HG03439 (cell line): ENCODE measurements at regions not wholly inside any gene's neighbourhood (a gene's known extent, or its start where the extent isn't known, plus 50 kb on each side); places are given as distances from the start of the nearest gene placed in this dataset.
"Not testable (repeated sequence)": the region's sequence is repeated elsewhere in the genome, so short reads cannot be mapped to it uniquely, and the experiment has no call there.

Source experiments
- ATAC-seq: cut with Tn5 transposase; IDR thresholded peaks from one replicate; pipeline ENCODE4 v1.9.1; 2021; ENCODE audit warnings: mild to moderate bottlenecking, moderate library complexity; ENCODE audit not compliant: unreplicated experiment

DNA sequence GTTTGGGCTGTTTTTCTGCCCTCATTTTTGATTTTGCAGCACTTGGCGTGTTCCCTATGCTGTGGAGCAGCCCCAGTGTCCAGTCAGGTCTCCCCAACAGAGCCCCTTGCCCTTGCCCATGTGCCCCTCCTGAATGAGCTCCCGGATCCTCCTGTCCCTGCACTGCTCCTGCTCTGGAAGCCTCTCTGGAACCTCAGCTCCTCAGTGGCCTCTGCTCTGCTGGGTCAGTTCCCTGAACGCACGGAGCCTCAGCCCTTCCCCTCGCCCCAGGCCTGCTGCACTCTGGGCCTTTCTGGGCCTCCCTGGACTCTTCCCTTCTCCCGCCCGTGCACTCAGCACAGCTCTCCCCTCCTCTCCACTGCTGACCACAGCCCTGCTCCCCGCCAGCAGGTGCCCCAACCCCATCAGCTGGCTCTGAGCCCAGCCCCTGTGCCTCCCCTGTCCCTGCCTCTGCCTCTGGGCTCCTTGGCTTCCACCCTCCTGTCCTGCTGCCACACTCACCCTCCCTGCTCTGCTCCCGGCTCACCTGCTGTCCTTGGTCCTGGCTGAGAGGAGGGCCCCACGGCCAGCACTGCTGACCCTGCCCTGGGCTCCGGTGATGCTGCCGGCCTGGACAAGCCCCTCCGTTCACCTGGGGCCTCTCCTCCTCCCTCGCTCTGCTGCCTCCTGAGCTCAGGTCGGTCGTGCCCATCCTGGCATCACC is 220.6 kb downstream of the TMEM121 start:
- not testable (repeated sequence) for ATAC-seq

DNA sequence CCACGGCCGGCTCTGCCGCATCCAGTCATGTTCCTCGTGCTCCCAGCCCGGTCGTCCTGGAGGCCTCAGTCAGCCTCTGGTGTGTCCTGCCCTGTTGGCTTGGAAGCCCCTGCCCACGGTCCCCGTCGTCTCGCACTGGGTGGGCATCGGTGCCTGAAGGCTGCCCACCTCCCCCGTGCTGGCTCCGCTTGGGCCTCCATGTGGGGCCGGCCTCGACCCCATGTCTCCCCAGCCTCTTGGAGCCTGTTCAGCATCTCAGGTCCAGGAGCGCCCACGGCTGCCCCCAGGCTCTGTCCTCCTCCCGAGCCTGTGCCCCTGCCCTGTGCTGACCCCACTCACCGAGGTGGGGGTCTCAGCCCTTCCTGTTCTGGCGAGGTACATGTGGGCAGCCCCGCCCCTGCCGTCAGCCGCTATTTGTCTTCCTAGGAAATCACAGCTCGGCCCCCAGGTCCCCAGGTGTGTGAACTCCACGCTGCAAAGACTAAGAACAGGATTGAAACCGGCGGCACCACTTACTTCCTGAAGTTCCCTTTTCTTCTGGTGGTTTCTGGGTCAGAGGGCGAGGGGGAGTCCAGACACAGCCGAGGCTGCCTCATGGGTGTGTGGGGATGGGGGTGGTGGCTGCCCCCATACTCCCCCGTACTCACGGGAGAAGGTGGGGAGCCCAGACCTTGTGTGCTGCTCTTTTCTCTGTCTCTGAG is 221.3 kb downstream of the TMEM121 start:
- not testable (repeated sequence) for ATAC-seq

DNA sequence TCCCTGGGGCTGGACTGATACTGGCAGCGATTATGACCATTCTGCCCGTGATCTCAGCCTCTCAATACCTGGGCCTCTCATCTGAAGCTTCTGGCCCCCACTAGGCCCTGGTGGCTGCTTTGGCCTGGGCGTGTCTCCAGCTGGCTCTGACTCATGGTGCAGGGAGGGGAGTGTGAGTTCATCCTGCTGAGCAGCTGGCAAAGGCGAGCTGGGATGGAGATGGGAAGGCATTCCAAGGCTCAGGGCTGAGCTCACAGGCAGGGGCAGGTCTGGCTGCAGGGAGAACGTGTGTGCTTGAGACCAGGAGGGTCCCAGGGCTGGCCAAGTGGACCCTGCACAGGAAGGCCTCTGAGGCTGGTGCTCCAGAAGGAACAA is 221.8 kb downstream of the TMEM121 start:
- ATAC-seq, result no peak

DNA sequence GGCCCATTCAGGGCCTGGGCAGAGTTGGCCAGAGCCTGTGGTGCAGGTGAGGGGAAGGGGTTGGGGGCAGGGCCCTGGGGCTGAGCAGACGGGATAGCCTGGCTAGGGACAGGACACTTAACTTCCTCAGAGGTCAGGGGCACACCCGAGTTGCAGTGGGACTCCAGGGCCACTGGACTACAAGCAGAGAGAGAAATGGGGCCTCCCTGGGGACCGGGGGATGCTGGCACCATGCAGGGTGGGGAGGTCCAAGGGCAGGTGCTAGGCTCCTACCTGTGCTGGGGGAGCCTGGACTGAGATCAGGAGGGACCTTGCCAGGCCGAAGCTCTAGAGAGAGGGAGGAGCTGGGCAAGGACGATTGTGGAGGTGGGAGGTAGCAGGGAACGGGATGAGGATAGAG is 222.3 kb downstream of the TMEM121 start:
- ATAC-seq, result not testable (repeated sequence)

DNA sequence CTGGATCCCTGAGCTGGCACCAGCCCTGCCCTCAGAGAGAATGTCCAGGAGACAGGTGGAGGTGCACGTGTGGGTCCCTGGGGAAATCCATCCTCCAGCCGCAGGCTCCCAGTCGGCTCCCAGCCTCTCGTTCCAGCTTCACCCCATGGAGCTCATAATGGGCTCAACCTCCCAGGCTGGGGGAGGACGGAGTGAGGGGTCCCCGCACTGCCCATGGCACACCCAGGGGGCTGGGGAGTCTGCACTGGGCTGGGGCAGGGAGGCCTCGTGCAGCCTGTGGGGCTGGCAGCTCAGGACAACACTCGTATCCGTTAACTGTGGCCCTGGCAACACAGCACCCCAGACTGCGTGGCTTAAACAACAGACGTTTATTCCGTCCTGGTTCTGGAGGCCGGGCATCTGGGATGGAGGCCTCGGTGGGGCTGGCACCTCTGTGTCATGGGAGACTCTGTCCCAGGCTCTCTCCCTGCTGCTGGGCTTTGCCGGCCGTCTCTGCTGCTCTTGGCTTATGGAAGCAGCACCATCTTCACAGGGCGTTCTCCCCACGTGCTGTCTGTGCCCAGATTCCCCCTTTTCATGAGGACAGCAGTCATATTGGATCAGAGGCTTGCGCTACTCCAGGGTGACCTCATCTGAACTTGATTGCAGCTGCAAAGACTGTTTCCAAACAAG is 223.6 kb downstream of the TMEM121 start:
- not testable (repeated sequence) for ATAC-seq

DNA sequence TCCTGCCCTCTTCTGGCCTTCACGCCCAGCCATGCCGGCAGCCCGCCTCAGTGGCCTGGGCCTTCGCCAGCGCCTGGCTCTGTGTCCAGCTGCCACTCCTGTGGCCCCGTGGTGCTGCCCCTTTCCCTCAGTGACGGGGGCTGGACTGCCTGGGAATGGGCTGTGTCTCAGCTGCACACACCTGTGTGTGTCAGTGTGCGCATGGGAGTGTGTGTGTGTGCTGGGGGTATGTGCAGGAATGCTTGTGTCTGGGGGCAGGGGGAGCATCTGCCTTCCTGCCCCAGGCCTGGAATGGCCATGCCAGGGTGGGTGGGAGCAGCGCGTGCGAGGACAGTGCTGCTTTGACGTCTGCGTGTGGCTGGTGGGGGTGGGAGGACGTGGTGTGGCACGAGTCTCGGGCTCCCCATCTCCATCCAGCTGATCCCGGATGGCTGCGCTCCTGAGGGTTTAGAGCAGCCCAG is 224.9 kb downstream of the TMEM121 start:
- ATAC-seq, result not testable (repeated sequence)

DNA sequence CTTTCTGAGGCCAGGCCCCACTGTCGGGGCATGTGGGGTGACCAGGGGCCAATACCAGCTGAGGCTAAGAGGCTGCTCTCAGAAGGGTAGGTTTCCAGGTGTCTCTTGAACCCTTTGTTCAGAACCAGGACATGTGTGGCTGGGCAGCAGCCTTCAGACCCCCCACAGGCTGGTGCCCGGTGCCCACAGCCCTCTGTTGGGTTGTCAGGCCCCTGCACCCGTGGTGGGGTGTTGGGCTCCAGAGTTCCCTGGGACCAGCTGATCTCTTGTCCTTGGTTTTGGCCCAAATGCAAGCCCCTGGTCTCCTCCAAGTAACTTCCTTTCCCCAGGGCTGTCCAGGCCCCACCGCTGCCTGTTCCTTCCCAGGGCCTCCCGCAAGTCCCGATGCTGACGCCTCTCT is 226.0 kb downstream of the TMEM121 start:
- ATAC-seq, result not testable (repeated sequence)

DNA sequence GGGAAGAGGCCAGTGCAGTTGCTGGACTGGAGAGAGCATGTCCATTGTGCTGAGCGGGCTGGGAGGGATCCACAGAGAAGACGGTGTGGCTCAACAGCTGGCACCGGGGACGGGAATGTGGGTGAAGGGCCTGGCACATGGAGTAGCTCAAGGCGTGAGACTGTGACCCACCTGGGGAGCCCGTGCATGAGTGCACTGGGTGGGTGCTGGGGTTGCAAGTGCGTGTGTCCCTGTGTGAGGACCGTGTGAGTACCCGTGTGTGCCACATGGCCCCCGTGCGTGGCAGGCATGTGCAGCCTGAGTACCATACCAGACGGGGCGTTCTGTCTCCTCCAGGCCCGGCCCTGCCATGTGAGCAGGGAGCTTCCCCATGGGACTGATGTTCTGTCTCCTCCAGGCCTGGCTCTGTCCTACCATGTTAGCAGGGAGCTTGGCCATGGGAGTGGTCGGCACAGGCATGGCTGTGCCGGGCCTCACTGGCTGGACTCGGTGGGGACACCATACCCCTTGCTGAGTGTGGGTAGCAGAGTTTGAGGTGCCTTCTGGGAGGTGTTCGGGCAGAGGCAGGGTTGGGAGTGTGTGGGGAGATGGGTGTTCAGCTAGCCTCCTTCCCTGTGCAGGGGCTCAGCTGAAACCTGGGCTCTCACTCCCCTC is 234.4 kb downstream of the TMEM121 start:
- no peak for ATAC-seq

DNA sequence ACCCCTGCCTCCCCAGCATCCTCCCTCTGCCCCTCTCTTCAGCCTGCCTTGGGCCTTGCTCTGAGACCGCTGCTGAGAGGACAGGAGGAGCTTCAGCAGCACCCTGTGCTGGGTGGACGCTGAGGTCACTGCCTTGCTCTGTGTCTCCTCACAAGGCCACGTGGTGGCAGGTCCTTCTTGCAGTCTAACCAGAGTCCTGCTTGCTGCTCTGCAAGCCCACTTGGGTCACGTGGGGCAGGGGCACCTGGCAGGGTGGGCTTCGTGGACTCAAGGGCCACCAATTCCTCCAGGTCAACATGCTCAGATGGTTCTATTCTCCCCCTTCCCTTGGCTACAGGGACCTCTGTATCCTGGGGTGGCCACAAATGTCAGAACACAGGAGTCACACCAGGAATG is 235.0 kb downstream of the TMEM121 start:
- ATAC-seq, result not testable (repeated sequence)

DNA sequence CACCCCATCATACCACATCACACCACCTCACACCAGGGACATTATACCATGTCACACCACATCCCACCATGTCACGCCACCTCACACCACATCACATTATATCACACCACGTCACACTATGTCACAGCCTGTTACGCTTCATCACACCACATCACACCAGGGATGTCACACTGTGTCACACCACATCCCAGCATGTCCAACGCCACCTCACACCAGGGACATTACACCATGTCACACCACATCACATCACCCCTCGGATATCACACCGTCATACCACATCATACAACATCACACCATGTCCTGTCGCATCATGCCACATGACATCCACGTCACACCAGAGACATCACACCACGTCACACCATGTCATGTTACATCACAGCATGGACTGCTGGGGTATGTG is 235.5 kb downstream of the TMEM121 start:
- no peak for ATAC-seq

DNA sequence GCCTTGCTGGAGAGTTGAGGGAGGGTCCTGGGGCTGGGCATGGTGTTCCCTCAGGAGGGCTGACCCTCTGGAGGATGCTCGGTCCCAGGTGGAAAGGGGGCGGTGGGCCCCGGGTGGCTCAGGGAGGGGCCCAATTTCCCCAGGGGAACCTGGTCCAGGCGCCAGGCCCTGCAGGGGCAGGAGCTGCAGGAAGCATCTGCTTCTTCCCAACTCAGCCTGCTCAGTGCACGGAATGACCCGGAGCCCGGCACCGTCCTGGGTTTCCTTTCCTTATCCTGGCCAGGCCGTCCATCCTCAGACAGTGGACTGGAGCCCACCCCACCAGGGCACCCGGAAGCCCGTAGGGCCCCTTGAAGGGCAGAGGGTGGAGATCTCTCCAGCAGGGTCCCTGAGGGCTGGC is 235.9 kb downstream of the TMEM121 start:
- ATAC-seq, result not testable (repeated sequence)

DNA sequence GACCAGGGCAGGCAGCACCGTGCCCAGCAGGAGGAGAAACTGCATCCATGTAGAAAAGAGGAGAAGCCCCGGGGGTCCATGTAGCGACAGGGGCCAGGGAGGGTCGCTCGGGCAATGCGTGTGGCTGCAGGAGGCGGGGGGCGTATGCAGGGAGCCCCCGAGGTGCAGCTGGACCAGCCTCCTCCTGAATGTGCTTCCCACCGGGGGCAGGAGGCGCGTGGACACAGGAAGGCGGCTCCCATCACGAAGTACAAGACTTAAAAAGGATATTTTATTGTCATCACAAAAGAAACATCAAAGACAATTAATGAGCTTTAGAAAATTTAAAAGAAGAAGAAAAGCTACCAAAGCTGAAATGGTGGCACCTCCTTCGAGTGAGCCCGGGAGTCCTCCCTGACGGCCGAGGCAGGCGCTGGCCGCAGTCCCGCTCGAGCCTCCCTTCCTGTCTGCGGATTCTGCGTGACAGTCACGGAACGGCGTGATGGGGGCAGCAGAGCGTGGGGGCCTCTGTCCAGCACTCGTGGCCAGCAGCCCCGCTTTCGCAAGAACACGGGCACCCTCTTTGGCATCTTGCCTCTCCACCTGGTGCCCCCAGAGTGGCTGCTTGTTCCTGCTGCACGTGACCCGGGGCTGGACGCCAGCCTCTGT is 238.0 kb downstream of the TMEM121 start:
- not testable (repeated sequence) for ATAC-seq

DNA sequence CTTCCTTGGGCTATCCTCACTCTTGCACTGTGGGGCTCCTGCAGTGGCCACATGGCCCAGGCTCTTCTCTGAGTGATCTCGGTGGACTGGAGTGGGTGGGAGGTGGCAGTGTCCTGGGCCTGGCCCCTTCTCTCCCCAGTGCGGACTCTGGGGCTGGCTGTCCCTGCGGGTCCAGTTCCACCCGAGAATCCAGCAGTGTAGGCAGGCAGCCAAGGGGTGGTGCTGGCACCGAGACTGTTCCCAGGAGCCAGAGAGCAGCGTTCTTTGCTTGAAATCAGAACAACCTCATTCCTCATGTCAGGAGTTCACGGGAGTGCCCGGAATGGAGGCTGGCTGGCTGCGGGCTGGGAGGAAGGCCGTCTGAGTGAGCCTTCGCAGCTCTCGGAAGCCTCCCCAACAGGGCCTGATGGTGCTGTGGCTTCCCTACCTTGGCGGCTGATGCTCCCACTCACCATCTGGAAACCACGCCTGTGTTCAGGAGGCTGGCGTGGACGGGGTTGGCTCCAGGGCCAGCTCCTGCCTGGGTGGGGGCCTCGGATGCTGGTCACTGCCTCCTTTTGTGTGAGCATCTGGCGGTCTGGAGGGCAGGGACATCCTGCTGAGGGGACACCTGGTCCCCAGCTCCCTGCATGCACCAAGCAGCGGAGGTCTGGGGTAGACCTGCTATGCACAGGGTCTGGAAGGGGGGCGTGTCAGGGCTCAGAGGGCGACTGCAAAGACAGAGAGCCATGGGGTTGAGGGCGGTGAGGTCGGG is 238.9 kb downstream of the TMEM121 start:
- not testable (repeated sequence) for ATAC-seq

DNA sequence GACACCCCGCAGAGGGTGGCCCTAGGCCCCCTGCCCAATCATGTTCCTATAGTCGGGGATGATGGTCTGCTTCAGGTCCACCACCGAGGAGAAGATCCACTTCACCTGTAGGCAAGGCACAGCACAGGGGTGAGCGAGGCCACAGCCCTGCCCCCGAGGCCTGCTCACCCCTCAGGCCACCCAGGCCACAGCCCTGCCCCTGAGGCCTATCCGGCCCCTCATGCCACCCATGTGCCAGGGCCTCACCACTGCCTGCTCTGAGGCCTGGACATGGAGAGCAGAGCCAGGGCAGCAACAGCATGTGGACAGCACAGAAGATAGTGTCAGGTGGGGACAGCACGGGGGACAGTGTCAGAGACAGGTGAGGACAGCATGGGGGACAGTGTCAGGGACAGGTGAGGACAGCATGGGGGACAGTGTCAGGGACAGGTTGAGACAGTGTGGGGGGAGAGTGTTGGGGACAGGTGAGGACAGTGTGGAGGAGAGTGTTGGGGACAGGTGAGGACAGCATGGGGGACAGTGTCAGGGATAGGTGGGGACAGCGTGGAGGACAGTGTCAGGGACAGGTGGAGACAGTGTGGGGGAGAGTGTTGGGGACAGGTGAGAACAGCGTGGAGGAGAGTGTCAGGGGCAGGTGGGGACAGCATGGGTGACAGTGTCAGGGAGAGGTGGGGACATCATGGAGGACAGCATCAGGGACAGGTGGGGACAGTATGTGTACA is 239.7 kb downstream of the TMEM121 start:
- ATAC-seq, result no peak

DNA sequence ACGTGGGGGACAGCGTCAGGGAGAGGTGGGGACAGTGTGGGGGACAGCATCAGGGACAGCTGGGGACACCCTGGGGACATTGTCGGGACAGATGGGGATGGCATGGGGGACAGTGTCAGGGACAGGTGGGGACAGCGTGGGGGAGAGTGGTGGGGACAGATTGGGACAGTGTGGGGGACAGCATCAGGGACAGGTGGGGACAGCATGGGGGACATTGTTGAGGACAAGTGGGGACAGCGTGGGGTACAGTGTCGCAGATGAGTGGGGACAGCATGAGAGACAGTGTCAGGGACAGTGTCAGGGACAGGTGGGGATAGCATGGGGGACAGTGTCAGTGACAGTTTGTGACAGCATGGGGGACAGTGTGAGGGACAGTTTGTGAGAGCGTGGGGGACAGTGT is 240.9 kb downstream of the TMEM121 start:
- no peak for ATAC-seq

DNA sequence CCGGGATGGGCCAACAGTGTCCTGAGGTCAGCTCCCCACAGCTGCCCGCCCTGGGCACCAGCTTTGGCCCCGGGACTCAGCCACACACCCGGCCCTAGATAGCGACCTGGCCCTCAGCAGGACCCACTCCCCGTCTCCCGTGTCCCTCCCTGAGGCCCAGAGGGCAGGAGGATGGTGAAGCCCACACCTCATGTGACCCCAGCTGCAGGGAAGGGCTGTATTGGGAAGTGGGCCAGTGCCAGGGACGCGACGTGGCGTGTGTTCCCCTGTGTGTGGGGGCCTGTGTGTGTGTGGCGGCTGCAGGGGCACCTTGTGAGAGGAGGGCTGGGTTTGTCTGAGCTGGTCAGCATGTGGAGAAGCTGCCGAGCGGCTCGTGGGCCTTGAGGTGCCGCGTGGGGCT is 241.7 kb downstream of the TMEM121 start:
- ATAC-seq, result not testable (repeated sequence)

DNA sequence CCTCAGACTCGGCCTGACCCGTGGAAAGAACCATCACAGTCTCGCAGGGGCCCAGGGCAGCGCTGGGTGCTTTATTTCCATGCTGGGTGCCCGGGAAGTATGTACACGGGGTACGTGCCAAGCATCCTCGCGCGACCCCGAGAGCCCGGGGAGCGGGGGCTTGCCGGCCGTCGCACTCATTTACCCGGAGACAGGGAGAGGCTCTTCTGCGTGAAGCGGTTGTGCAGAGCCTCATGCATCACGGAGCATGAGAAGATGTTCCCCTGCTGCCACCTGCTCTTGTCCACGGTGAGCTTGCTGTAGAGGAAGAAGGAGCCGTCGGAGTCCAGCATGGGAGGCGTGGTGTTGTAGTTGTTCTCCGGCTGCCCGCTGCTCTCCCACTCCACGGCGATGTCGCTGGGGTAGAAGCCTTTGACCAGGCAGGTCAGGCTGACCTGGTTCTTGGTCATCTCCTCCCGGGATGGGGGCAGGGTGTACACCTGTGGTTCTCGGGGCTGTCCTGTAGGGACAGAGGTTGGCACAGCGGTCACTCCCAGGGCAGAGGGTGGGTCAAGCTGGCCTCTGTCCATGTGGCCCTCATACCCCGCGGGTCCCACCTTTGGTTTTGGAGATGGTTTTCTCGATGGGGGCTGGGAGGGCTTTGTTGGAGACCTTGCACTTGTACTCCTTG is 242.8 kb downstream of the TMEM121 start:
- not testable (repeated sequence) for ATAC-seq

DNA sequence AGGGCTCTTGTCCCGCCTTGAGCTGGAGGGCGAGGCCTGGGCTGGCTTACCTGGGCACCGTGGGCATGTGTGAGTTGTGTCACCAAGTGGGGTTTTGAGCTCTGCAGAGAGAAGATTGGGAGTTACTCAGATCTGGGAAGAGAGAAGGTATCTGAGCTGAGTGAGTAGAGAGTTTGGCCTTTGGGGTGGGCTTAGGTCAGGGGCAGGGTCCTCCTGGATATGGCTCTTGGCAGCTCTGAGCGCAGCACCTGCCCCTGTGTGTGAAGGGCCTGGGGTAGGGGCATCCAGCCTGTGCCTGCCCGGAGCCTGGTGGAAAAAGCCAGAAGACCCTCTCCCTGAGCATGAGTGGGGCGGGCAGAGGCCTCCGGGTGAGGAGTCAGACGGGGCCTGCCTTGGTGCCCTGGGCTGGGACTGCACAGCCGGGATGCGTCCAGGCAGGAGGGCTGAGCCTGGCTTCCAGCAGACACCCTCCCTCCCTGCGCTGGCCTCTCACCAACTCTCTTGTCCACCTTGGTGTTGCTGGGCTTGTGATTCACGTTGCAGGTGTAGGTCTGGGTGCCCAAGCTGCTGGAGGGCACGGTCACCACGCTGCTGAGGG is 244.3 kb downstream of the TMEM121 start:
- ATAC-seq, result not testable (repeated sequence)
